ENCODE measurements at regions not wholly inside any gene's neighbourhood (a gene's known extent, or its start where the extent isn't known, plus 50 kb on each side); places are given as distances from the start of the nearest gene placed in this dataset.
"Not testable (repeated sequence)": the region's sequence is repeated elsewhere in the genome, so short reads cannot be mapped to it uniquely, and the experiment has no call there.

DNA sequence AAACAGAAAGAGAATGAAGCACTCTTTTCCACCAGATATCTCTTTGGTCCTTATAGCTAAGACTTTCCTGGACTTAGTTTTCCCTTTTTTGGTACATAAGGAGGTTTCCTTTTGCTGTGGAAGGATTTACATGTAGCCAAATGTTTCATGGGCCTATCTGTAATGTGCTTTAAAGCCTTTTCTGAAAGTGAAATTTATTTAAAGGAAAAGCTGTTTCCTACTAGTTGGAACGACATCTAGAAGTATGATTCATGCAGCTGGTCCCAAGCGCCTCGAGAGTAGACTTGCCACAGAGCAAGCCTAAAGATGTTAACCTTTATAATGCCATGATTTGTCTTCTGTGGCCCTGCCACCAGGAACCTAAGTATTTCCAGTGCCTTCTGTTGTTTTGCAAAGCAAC lies 390.3 kb downstream of the DLEU7 start:
- Mint-ChIP-seq H3K9me3 (ENCODE audit: low read depth) (no peaks in the 10 kb centered on the region), H3K27ac (no peak overlapping the region), H3K4me3 (no peak overlapping the region), H3K27me3 (peaks cover 3% of the 10 kb centered on the region), H3K4me1 (ENCODE audit: low read depth) (no peaks in the 10 kb centered on the region), H3K36me3 (no peaks in the 10 kb centered on the region)

DNA sequence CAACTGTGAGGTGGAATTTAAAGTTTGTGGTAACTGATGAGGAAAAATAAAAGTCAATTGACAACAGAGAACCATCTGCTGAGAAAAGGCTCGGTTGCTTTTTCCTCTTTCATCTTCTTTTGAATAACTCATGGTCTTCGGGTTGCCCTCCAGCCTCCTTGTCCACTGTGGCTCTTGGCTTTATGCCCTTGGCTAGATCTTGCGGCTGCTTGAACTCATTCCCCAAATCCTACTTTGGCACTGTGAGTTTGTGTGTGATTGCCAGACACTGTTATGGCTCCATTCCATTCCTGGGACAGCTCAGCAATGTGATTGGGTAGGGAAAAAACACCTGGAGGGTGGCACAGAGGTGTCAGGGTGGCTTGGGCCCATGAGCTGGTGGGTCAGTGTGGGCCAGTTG lies 387.4 kb downstream of the DLEU7 start:
- Mint-ChIP-seq H3K4me1 (ENCODE audit: low read depth) (no peaks in the 10 kb centered on the region), H3K27ac (no peak overlapping the region), H3K9me3 (ENCODE audit: low read depth) (no peaks in the 10 kb centered on the region), H3K27me3 (no peaks in the 10 kb centered on the region), H3K4me3 (no peak overlapping the region), H3K36me3 (no peaks in the 10 kb centered on the region)

DNA sequence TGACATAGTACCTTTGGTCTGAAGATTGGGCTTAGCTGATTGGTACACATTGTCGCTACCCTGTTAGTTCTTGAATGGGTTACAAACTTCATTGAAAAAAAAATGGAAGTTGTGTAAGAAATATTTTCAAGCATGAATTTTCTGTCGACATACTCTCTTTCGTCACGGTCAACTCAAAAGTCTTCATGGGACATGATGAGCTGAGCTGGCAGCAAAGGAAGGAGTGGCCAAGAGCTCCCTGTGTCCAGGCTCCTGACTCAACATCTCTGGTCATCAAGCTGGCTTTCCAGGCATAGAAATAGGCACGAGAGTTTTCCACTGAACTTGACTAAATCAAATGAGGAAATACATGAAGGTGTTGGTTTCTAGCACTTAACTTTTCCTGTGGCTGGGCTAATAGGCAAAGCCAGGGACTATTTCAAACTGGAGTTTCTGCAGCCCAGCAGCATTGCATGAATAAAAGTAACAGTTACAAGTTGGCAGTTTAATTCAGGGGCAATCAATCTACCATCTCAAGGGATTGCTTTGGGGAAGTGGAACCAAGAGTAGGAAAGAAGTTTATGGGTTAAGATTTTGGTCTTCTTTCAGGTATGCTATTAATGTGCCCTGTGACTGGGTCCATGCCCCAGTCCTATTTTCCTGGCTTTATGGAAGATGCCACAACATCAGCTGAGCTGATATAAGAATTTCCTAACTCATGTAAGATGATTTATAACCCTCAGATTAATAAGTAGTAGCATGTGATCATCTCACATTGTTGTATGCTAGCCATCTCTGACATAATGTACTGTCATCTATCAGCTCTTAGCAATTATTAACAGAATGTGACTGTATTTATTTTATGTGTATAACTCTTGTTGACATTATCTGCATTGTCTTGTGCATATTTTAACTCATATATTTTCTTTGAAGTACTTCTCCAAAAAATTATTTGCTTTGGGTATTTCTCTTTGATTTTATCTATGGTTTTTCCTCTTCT lies 385.8 kb downstream of the DLEU7 start:
- Mint-ChIP-seq H3K4me1 (ENCODE audit: low read depth) (no peaks in the 10 kb centered on the region), H3K27me3 (no peaks in the 10 kb centered on the region), H3K4me3 (no peak overlapping the region), H3K9me3 (ENCODE audit: low read depth) (no peaks in the 10 kb centered on the region), H3K27ac (no peak overlapping the region), H3K36me3 (no peaks in the 10 kb centered on the region)

DNA sequence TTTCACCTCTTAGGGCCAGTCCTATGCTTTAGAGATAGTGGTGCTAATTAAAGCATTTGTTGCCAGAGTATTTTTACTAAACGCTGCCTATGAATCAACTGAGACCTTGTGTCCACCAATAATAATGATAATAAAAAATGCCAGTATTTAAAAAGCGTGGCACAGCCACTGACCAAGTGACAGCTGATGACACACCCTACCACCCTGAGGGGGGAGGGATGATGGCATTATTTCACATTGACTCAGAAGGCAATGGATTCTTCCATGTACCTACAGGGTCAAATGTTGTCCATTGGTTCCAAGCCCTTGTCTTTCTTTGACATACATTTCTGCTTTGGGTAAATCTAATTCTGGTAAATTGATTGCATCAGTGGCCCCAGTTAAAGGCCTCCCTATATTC lies 384.4 kb downstream of the DLEU7 start:
- no peak overlapping the region for H3K27ac Mint-ChIP-seq

DNA sequence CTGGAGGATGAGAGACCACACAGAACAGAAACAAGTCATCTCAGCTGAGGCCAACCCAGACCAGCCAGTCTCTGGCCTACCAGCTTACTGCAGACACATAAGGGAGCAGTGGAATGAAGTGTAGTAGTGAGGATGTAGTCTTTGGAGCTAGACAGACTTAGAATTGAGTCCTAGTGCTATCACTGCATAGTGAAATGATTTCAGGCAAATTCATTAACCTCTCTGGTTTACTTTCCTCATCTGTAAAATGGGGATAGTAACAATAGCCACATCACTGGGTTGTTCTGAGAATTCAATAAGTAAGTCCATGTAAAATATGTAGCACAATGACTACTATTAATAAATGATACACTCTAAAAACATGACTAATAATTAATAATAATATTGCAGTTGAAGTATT lies 383.8 kb downstream of the DLEU7 start:
- peaks cover 1% of the 10 kb centered on the region for H3K27me3 Mint-ChIP-seq
- no peaks in the 10 kb centered on the region for H3K4me1 Mint-ChIP-seq (ENCODE audit: low read depth)
- H3K27ac Mint-ChIP-seq, result no peak overlapping the region
- H3K9me3 Mint-ChIP-seq (ENCODE audit: low read depth), result no peaks in the 10 kb centered on the region
- no peaks in the 10 kb centered on the region for H3K36me3 Mint-ChIP-seq
- no peak overlapping the region for H3K4me3 Mint-ChIP-seq

More for the DNA sequence above, 384.4 kb downstream of the DLEU7 start:
- H3K4me3 Mint-ChIP-seq, result no peak overlapping the region
- H3K4me1 Mint-ChIP-seq (ENCODE audit: low read depth), result no peaks in the 10 kb centered on the region
- H3K9me3 Mint-ChIP-seq (ENCODE audit: low read depth), result no peaks in the 10 kb centered on the region
- H3K36me3 Mint-ChIP-seq, result no peaks in the 10 kb centered on the region
- H3K27me3 Mint-ChIP-seq, result peaks cover 1% of the 10 kb centered on the region

DNA sequence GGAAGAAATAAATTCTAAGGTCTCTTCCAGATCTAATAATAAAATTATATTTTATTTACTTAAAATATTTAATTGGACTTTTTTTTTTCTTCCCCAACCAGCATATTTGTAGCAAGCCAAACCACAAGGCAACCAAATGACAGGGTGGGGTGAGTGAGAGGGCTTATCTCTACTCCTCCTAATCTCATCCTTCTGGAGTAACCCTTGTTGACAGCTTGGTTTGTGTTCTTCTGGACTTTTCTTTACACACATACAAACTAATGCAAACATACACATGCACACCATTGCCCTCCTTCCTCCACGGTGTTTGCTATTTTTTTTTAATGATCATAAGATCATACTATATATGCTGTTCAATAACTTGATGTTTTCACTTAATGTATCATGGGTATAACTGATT lies 383.1 kb downstream of the DLEU7 start:
- no peaks in the 10 kb centered on the region for H3K4me1 Mint-ChIP-seq (ENCODE audit: low read depth)
- no peak overlapping the region for H3K27ac Mint-ChIP-seq
- H3K9me3 Mint-ChIP-seq (ENCODE audit: low read depth), result no peaks in the 10 kb centered on the region
- no peak overlapping the region for H3K4me3 Mint-ChIP-seq
- H3K36me3 Mint-ChIP-seq, result no peaks in the 10 kb centered on the region
- H3K27me3 Mint-ChIP-seq, result peaks cover 1% of the 10 kb centered on the region

DNA sequence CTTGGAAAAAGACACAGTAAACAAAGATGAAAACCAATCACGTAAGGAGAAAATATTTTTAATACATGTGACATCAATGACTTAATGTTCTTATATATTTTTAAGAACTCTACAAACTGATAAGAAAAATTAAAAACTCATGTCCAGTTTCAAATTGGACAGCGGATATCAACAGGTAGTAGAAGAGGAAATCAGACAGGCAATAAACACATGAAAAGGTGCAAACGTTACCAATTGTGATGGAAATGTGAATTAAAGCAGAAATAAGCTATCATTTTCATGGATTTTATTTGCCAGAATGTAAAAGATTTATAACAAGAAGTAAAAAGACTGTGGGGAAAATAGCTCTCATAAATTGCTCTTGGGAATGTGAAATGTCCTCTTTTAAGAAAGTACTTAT lies 382.3 kb downstream of the DLEU7 start:
- no peaks in the 10 kb centered on the region for H3K4me1 Mint-ChIP-seq (ENCODE audit: low read depth)
- peaks cover 1% of the 10 kb centered on the region for H3K27me3 Mint-ChIP-seq
- no peak overlapping the region for H3K4me3 Mint-ChIP-seq
- no peak overlapping the region for H3K27ac Mint-ChIP-seq
- no peaks in the 10 kb centered on the region for H3K36me3 Mint-ChIP-seq
- no peaks in the 10 kb centered on the region for H3K9me3 Mint-ChIP-seq (ENCODE audit: low read depth)

DNA sequence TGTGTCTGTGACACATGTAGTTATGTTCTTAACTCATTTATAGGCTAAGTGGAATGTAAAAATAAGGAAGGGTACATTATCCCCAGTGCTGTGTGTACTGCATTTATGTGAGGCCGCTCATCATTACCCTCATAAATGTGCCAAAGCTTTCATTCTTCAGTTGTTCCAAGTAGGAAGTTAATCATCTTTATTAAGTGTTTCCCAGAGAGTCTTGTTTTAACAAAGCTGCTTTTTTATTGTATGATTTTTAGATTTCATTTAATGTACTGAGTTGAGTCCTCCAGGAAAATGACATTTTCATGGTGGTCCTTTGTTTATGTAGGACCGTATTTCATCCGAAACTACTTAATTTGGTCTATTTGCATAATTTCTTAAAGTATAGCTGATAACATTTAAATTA lies 379.8 kb downstream of the DLEU7 start:
- Mint-ChIP-seq H3K9me3 (ENCODE audit: low read depth) (no peaks in the 10 kb centered on the region), H3K4me1 (ENCODE audit: low read depth) (no peaks in the 10 kb centered on the region), H3K36me3 (no peaks in the 10 kb centered on the region), H3K27me3 (peaks cover 1% of the 10 kb centered on the region), H3K4me3 (no peak overlapping the region), H3K27ac (no peak overlapping the region)

DNA sequence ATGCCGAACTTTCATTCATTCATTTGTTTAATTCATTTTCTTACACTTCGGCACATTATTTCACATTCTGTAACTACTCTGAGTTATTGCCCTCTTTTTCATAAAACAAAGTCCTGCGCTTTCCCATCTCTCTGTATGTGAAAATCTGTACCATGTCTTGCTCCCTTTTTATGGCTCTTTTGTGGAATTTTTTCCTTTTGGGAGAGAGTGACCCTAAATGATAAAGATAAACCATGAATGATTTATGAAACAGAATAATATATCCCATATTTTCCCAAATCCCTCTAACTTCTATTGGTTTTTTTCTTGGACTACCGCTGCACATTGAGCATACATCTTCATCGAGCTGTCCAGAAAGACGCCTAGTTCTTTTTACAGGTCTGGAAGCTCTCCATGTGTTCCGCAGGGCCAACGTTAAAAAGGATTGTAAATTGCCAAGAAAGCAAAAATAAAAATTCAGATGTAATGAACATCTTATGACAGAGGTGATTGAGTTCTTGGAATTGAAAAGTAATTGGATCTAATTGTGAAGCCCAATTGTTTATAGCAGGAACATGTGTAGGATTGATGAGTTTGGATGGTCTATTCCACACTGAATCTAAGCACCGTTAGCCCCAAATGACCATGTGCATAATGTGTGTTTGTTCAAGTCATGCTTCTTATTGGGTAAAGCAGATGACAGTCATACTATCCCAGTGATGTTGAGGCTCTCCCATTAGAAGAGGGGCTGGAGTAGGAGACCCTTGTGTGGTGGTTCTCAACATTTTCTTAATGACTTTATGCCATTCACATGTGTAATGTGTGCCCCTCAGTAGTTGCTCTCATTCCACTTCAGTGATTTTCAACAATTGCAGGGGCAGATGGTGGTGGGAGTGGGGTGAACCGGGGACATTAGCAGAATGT lies 378.9 kb downstream of the DLEU7 start:
- no peaks in the 10 kb centered on the region for H3K9me3 Mint-ChIP-seq (ENCODE audit: low read depth)
- no peaks in the 10 kb centered on the region for H3K4me1 Mint-ChIP-seq (ENCODE audit: low read depth)
- H3K27ac Mint-ChIP-seq, result no peak overlapping the region
- H3K27me3 Mint-ChIP-seq, result peaks cover 1% of the 10 kb centered on the region
- H3K4me3 Mint-ChIP-seq, result no peak overlapping the region
- no peaks in the 10 kb centered on the region for H3K36me3 Mint-ChIP-seq

DNA sequence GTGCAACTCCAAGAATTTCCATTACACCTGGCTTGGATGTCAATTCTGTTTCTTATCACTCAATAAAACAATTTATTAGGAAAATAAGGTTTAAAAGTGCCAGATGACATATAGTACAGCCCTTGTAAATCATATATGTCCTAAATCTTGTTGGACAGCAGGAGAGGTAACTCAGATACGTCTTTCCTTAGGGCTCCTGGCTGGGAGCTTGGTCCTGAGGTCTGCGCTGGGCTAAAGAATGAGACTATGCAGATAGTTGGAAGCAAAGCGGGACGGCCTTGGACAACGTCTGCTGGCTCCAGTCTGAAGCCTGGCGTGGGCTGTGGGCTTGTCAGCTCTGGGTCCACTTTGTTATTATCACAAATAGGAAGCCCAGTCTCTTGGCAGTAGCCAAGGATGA lies 377.0 kb downstream of the DLEU7 start:
- Mint-ChIP-seq H3K36me3 (no peaks in the 10 kb centered on the region), H3K4me3 (no peak overlapping the region)

DNA sequence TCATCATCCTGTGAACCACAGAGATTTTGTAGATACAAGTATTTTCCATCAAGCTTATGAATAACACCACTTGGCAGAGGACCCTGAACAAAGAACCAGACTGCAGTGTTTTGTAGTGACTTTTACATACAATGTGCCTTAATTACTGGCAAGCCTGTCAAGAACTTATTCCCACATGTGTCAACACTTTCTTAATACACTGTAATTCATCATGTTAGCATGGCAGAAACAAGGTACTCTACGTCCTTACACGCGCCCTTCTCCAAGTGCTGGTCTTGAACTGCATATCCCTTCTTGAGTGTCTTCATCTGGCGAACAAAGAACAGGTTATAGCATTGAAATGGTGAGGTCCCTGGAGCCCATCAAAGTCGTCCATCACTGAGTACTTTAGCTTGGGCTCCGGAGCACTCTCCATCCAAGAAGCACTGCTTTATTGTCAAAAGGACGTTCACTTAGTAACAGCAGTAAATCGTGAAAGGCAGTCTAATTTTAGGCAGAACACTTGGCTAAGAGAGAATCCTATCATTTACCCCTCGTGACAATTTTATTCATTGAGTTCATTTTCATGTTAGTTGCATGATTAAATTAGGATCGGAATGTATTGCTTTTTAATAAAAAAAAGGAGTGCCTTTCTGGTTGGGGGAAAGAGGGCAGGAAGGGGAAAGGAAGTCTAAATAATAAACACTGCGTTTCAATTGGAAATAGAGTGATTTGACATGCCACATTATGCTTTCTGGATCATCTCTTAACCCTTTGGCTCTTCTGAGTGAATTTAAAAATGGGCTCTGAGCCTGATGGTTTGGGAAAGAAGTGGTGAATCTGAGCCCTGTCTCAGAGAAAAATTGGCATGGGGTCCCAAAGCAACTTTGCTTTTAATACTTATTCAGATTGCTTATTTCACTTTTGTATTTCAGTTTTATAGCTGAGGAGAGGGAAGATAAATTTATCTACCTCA lies 376.1 kb downstream of the DLEU7 start:
- Mint-ChIP-seq H3K27ac (no peak overlapping the region), H3K36me3 (no peaks in the 10 kb centered on the region), H3K4me1 (ENCODE audit: low read depth) (no peaks in the 10 kb centered on the region), H3K9me3 (ENCODE audit: low read depth) (no peaks in the 10 kb centered on the region), H3K4me3 (no peak overlapping the region), H3K27me3 (peaks cover 1% of the 10 kb centered on the region)

More for the DNA sequence above, 377.0 kb downstream of the DLEU7 start:
- H3K27me3 Mint-ChIP-seq, result peaks cover 1% of the 10 kb centered on the region
- no peak overlapping the region for H3K27ac Mint-ChIP-seq
- no peaks in the 10 kb centered on the region for H3K9me3 Mint-ChIP-seq (ENCODE audit: low read depth)
- H3K4me1 Mint-ChIP-seq (ENCODE audit: low read depth), result no peaks in the 10 kb centered on the region

DNA sequence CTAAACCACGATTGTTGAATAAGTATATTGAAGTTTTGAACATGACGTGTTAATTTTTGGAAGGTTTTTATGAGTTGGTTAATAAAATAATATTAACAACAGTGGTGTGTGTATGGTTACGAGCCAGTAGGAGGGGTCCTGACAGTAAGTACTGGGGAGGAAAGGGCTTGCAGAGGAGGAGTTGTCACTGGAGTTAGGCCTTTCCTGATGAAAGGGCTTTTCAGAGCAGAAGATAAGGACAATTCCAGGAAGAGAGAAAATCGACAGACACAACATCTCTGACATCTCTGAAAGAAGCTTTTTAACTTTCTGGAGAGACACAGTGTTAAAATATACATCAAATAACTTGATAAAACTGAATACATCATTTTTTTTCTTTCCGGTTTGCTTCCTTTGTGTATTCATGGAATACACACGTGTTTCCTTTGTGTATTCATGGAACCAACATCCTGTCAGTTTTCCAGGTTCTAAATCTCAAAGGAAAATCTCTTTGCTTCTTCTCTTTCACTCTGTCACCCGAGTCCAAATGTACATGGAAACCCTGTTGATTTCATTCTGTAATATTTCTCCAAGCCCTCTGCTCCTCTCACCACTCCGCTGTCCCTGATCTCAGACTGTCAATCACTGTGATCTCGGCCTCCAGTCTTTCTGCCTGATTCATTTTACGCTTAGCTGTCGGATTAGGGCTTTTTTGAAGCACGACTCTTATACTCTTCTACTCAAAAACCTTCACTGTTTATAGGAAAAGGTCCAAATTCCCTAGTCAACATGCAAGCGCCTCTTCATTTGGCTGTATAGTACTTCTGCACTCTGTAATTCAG lies 374.4 kb downstream of the DLEU7 start:
- Mint-ChIP-seq H3K4me3 (no peak overlapping the region), H3K27me3 (no peaks in the 10 kb centered on the region), H3K27ac (no peak overlapping the region), H3K9me3 (ENCODE audit: low read depth) (no peaks in the 10 kb centered on the region), H3K4me1 (ENCODE audit: low read depth) (no peaks in the 10 kb centered on the region), H3K36me3 (no peaks in the 10 kb centered on the region)

DNA sequence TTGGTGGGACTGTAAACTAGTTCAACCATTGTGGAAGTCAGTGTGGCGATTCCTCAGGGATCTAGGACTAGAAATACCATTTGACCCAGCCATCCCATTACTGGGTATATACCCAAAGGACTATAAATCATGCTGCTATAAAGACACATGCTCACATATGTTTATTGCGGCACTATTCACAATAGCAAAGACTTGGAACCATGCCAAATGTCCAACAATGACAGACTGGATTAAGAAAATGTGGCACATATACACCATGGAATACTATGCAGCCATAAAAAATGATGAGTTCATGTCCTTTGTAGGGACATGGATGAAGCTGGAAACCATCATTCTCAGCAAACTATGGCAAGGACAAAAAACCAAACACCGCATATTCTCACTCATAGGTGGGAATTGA lies 370.4 kb downstream of the DLEU7 start:
- not testable (repeated sequence) for H3K36me3 Mint-ChIP-seq; H3K27me3 Mint-ChIP-seq; H3K4me1 Mint-ChIP-seq (ENCODE audit: low read depth); H3K4me3 Mint-ChIP-seq; H3K9me3 Mint-ChIP-seq (ENCODE audit: low read depth); H3K27ac Mint-ChIP-seq

All from activated naive CD8-positive, alpha-beta T cell (primary cell).